ENCODE measurements at regions not wholly inside any gene's neighbourhood (a gene's known extent, or its start where the extent isn't known, plus 50 kb on each side); places are given as distances from the start of the nearest gene placed in this dataset.
"Not testable (repeated sequence)": the region's sequence is repeated elsewhere in the genome, so short reads cannot be mapped to it uniquely, and the experiment has no call there.

GRCh38 chr22:47400131-47400530 is 637.7 kb downstream of the TBC1D22A start:
- TF ChIP-seq CTCF (tag by site-specific recombination; IDR thresholded peaks at IDR 0.05); ZNF157 (tag by site-specific recombination; IDR thresholded peaks at IDR 0.05); ZNF560 (tag by site-specific recombination; IDR thresholded peaks at IDR 0.05; ENCODE audit: borderline replicate concordance); PBX3 (CRISPR knock-in tag; IDR thresholded peaks at IDR 0.05); YY1 (tag by site-specific recombination; IDR thresholded peaks at IDR 0.05); ZNF202 (tag by site-specific recombination; IDR thresholded peaks at IDR 0.05; ENCODE audit: borderline replicate concordance); ZNF639 (tag by site-specific recombination; IDR thresholded peaks at IDR 0.05): not testable (repeated sequence)
